A549 (cell line): ENCODE measurements at regions not wholly inside any gene's neighbourhood (a gene's known extent, or its start where the extent isn't known, plus 50 kb on each side); places are given as distances from the start of the nearest gene placed in this dataset.

Source experiments
- CEBPB ChIP-seq, 2 experiments: fragments of >200 bp in 1 of 2; sonication (Bioruptor Twin) in 1 of 2; formaldehyde crosslinking in 1 of 2; IDR thresholded peaks; 2 replicates each; pipeline ENCODE4 v1.6.1; 2012 to 2016
- CTCF ChIP-seq: fragments of >200 bp; sonication (Bioruptor Twin); formaldehyde crosslinking; IDR thresholded peaks from 3 replicates; pipeline ENCODE4 v1.5.1; 2016
- E2F6 ChIP-seq: IDR thresholded peaks from 2 replicates; pipeline ENCODE4 v1.6.1; 2012; ENCODE audit warnings: low read depth, borderline replicate concordance
- KDM1A ChIP-seq: fragments of 200-600 bp; sonication (generic); IDR thresholded peaks from 2 replicates; pipeline ENCODE4 v1.6.1; 2016; ENCODE audit warnings: low read depth, mild to moderate bottlenecking
- MAX ChIP-seq: IDR thresholded peaks from 2 replicates; pipeline ENCODE4 v1.6.1; 2012
- POLR2A ChIP-seq: IDR thresholded peaks from 2 replicates; pipeline ENCODE4 v1.6.1; 2012; ENCODE audit warnings: mild to moderate bottlenecking, low read length

GRCh38 chr21:18663663-18664062 is 260.1 kb upstream of the TMPRSS15 start:
- TF ChIP-seq MAX (no peak), CTCF (no peak), CEBPB (IDR thresholded peaks at IDR 0.05) (no peak), POLR2A (no peak), KDM1A (no peak), E2F6 (no peak)
